ENCODE measurements at regions not wholly inside any gene's neighbourhood (a gene's known extent, or its start where the extent isn't known, plus 50 kb on each side); places are given as distances from the start of the nearest gene placed in this dataset.

GRCh38 chr5:67355120-67355713 lies 158.6 kb upstream of the CD180 start:
- TF ChIP-seq, protein P1, sequence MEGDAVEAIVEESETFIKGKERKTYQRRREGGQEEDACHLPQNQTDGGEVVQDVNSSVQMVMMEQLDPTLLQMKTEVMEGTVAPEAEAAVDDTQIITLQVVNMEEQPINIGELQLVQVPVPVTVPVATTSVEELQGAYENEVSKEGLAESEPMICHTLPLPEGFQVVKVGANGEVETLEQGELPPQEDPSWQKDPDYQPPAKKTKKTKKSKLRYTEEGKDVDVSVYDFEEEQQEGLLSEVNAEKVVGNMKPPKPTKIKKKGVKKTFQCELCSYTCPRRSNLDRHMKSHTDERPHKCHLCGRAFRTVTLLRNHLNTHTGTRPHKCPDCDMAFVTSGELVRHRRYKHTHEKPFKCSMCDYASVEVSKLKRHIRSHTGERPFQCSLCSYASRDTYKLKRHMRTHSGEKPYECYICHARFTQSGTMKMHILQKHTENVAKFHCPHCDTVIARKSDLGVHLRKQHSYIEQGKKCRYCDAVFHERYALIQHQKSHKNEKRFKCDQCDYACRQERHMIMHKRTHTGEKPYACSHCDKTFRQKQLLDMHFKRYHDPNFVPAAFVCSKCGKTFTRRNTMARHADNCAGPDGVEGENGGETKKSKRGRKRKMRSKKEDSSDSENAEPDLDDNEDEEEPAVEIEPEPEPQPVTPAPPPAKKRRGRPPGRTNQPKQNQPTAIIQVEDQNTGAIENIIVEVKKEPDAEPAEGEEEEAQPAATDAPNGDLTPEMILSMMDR (IDR thresholded peaks at IDR 0.05; ENCODE audit: insufficient read depth, low read length): no peak
- DNase-seq (ENCODE audit: low read depth): no peak
- no peak overlapping the region for H3K4me3 ChIP-seq (ENCODE audit: low read depth, low read length)

DNA sequence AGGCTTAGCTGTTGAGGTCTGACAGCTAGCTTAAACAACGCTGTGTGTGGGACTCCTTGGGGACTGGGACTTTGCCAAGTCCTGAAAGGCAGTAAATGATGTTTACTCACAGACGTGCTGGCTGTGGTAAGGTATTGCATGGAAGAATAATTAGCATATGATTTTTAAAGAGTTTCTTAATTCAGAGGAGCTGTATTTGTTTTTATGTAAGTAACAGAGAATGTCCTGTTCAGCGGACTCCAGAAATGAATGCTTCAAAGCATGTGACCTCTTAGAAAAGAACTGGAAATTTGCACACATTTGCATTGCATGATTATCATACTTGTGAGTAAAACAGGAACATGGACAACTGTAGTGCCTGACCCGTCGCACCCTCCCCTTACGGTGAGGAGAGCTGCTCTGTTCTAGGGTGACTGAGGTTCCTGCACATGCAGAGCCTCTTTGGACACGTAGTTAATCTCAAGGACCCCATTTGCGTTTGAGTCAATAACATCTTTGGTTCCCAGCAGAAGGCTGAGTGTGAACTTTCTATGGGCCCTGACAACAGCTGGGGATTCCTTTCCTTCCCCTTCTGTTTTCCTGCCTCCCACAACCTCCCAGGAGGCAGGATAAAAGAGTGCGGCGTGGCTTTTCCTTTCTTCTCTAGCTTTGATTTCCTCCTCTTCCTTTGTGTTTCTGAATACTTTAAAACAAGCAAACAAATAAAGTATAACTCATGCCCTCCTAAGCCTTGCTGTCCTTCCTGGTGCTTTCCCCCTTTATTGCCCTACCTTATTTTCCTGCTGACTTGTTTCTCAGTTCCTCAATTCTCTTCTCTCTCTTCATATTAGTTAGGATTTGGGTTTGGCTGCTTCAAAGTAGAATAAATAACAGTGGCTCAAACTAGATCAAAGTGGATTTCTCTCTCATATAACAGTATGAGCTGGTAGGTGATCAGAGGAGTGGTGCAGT lies 157.2 kb upstream of the CD180 start:
- DNase-seq (ENCODE audit: low read depth): no peak
- TF ChIP-seq, protein P1 (IDR thresholded peaks at IDR 0.05; ENCODE audit: insufficient read depth, low read length): no peak
- no peak overlapping the region for H3K4me3 ChIP-seq (ENCODE audit: low read depth, low read length)

DNA sequence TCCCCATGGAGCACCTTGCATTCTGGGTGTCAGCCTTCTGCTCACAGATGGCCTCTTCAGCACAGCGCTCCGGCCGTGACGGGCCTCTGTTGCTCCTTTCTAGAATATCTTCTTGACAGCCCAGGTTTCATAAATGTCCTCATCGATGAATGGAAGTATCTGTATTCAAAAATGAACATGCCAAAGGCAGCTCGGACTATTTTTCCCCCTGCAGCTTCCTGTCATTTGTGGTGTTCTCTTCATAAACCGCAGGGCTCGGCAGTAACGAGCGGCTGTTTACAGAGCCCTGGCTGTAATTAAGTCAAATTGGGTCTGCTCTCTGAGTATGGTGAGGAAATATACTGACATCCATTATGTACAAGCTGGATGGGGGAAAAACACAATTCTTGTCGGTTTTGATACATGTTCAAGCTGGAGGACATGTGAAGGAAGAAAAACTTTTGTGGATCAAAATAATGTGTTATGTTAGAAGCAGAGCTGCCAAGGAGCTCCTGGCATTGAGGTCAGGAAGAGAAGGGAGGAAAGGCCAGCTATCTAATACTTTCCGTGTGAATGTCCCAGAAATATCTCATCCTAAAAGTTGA lies 154.1 kb upstream of the CD180 start:
- TF ChIP-seq, protein P1 (IDR thresholded peaks at IDR 0.05; ENCODE audit: insufficient read depth, low read length): no peak
- DNase-seq (ENCODE audit: low read depth): no peak
- H3K4me3 ChIP-seq (ENCODE audit: low read depth, low read length): no peak overlapping the region

DNA sequence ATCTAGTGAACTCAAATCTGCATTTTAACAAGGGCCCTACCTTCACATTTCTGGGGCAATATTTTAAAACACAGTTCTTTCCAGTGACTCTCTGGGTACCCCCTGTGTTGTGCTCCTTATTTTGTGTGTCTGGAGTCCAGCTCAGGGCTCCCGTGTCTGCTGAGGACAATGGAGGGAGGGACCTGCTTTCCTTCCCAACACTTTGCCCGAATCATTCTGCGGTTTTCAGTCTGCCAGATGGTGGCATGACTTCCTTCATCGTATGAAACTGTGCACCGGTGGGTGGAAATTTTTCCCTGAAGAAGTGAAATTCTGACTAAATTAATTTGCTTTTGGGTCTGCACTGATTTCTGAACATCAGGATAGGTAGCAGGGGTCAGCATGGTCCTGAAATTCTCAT lies 153.6 kb upstream of the CD180 start:
- no peak overlapping the region for H3K4me3 ChIP-seq (ENCODE audit: low read depth, low read length)
- TF ChIP-seq, protein P1 (IDR thresholded peaks at IDR 0.05; ENCODE audit: insufficient read depth, low read length): no peak
- no peak for DNase-seq (ENCODE audit: low read depth)

DNA sequence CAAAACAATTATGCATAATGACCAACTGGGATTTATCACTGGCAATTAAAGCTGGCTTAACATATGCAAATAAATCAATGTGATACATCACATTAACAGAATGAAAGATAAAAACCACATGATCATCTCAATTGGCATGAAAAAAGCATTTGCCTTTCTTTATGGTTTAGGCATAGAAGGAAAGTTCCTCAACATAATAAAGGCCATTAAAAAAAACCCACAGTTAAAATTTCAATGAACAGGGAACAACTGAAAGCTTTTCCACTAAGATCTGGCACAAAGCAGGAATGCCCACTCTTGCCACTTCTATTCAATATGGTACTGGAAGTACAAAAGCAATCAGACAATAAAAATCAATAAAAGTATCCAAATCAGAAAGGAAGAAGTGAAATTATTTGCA lies 151.2 kb upstream of the CD180 start:
- TF ChIP-seq, protein P1 (IDR thresholded peaks at IDR 0.05; ENCODE audit: insufficient read depth, low read length): no peak
- H3K4me3 ChIP-seq (ENCODE audit: low read depth, low read length): no peak overlapping the region
- no peak for DNase-seq (ENCODE audit: low read depth)

DNA sequence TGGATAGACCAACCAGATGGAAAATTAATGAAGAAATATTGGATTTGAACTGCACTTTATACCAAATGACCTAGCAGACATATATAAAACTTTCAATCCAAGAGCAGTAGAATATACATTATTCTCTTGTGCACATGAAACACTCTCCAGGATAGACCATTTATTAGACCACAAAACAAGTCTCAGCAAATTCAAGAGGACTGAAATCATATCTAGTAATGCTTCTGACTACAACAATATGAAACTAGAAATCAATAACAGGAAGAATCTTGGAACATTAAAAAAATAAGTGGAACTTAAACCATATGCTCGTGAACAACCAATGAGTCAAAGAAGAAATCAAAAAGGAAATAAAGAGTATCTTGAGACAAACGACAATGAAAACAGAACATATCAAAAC lies 150.0 kb upstream of the CD180 start:
- no peak overlapping the region for H3K4me3 ChIP-seq (ENCODE audit: low read depth, low read length)
- TF ChIP-seq, protein P1 (IDR thresholded peaks at IDR 0.05; ENCODE audit: insufficient read depth, low read length): no peak
- DNase-seq (ENCODE audit: low read depth): no peak

Measured in fibroblast of the aortic adventitia (primary cell).